ENCODE measurements at regions not wholly inside any gene's neighbourhood (a gene's known extent, or its start where the extent isn't known, plus 50 kb on each side); places are given as distances from the start of the nearest gene placed in this dataset.

GRCh38 chr12:41907550-41907949 lies 237.1 kb downstream of the GXYLT1 start:
- in situ Hi-C loops (cut with MboI): no loop called here
- no peak for ATAC-seq
- TF ChIP-seq EGR1 (IDR thresholded peaks at IDR 0.05; ENCODE audit: borderline replicate concordance in 1 of 2, low read depth in 2 of 2, low read length in 2 of 2) (no peak), PML (IDR thresholded peaks at IDR 0.05; ENCODE audit: low read length) (no peak), SPI1 (IDR thresholded peaks at IDR 0.05; ENCODE audit: borderline replicate concordance, insufficient read depth, low read depth, low read length) (no peak), PRDM15 (CRISPR knock-in tag; IDR thresholded peaks at IDR 0.05) (no peak), KDM1A (IDR thresholded peaks at IDR 0.05; ENCODE audit: borderline replicate concordance) (no peak), EP300 (IDR thresholded peaks at IDR 0.05; ENCODE audit: borderline replicate concordance in 1 of 2, control insufficient read depth in 1 of 2, low read depth in 2 of 2, low read length in 2 of 2) (no peak), TCF12 (IDR thresholded peaks at IDR 0.05; ENCODE audit: low read depth, low read length) (no peak), TARDBP (IDR thresholded peaks at IDR 0.05; ENCODE audit: borderline replicate concordance) (no peak), NFXL1 (IDR thresholded peaks at IDR 0.05; ENCODE audit: borderline replicate concordance) (no peak), WRNIP1 (IDR thresholded peaks at IDR 0.05; ENCODE audit: borderline replicate concordance, low read depth, low read length) (no peak), ATF7 (IDR thresholded peaks at IDR 0.05; ENCODE audit: low read depth) (no peak), SREBF1 (IDR thresholded peaks at IDR 0.05; ENCODE audit: low read length) (no peak), RB1 (IDR thresholded peaks at IDR 0.05; ENCODE audit: borderline replicate concordance) (no peak), MEF2A (IDR thresholded peaks at IDR 0.05; ENCODE audit: insufficient read depth, low read depth, low read length) (no peak)
- TF ChIP-seq, protein P1, sequence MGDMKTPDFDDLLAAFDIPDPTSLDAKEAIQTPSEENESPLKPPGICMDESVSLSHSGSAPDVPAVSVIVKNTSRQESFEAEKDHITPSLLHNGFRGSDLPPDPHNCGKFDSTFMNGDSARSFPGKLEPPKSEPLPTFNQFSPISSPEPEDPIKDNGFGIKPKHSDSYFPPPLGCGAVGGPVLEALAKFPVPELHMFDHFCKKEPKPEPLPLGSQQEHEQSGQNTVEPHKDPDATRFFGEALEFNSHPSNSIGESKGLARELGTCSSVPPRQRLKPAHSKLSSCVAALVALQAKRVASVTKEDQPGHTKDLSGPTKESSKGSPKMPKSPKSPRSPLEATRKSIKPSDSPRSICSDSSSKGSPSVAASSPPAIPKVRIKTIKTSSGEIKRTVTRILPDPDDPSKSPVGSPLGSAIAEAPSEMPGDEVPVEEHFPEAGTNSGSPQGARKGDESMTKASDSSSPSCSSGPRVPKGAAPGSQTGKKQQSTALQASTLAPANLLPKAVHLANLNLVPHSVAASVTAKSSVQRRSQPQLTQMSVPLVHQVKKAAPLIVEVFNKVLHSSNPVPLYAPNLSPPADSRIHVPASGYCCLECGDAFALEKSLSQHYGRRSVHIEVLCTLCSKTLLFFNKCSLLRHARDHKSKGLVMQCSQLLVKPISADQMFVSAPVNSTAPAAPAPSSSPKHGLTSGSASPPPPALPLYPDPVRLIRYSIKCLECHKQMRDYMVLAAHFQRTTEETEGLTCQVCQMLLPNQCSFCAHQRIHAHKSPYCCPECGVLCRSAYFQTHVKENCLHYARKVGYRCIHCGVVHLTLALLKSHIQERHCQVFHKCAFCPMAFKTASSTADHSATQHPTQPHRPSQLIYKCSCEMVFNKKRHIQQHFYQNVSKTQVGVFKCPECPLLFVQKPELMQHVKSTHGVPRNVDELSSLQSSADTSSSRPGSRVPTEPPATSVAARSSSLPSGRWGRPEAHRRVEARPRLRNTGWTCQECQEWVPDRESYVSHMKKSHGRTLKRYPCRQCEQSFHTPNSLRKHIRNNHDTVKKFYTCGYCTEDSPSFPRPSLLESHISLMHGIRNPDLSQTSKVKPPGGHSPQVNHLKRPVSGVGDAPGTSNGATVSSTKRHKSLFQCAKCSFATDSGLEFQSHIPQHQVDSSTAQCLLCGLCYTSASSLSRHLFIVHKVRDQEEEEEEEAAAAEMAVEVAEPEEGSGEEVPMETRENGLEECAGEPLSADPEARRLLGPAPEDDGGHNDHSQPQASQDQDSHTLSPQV (IDR thresholded peaks at IDR 0.05): no peak
- TF ChIP-seq, protein P2, sequence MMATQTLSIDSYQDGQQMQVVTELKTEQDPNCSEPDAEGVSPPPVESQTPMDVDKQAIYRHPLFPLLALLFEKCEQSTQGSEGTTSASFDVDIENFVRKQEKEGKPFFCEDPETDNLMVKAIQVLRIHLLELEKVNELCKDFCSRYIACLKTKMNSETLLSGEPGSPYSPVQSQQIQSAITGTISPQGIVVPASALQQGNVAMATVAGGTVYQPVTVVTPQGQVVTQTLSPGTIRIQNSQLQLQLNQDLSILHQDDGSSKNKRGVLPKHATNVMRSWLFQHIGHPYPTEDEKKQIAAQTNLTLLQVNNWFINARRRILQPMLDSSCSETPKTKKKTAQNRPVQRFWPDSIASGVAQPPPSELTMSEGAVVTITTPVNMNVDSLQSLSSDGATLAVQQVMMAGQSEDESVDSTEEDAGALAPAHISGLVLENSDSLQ (IDR thresholded peaks at IDR 0.05): no peak

More at GRCh38 chr12:41907550-41907949, 237.1 kb downstream of the GXYLT1 start:
- Histone ChIP-seq H3K27me3 (replicated peaks in 1 of 2; ENCODE audit: control insufficient read depth in 2 of 2, insufficient read depth in 2 of 2, low read length in 1 of 2) (no peaks in the 10 kb centered on the region; a peak in 1 of 4 replicates), H3K4me1 (ENCODE audit: control insufficient read depth, insufficient read depth, low read length) (no peaks in the 10 kb centered on the region), H2AFZ (ENCODE audit: control insufficient read depth, low read depth, low read length) (no peak overlapping the region), H3K36me3 (ENCODE audit: control insufficient read depth in 2 of 2, insufficient read depth in 2 of 2, low read length in 1 of 2) (no peaks in the 10 kb centered on the region), H3K4me2 (ENCODE audit: control insufficient read depth, insufficient read depth) (no peak overlapping the region), H4K20me1 (ENCODE audit: control insufficient read depth, insufficient read depth) (no peaks in the 10 kb centered on the region), H3K79me2 (ENCODE audit: control insufficient read depth, insufficient read depth, low read length) (no peaks in the 10 kb centered on the region), H3K27ac (ENCODE audit: control insufficient read depth, insufficient read depth) (no peak overlapping the region), H3K4me3 (no peak overlapping the region), H3K9ac (ENCODE audit: control insufficient read depth, insufficient read depth, low read length) (no peak overlapping the region), H3K9me3 (replicated peaks; ENCODE audit: control insufficient read depth, insufficient read depth, low read length) (no peaks in the 10 kb centered on the region)
- ChIA-PET POLR2A (no interaction called here), SMC1A (ENCODE audit: uncharacterized antibody, unreplicated experiment) (no interaction called here), CTCF (interaction anchor here (1.1 kb wide), 1 partner anchor 303 kb away, joined by 3 read pairs; no protein-coding TSS in a partner anchor), RAD21 (ENCODE audit: unreplicated experiment) (no interaction called here)
- intact Hi-C loops (cut with micrococcal nuclease; ENCODE audit: unreplicated experiment): no loop called here
- FAIRE-seq (no peak), DNase-seq (ENCODE audit: low read depth, low spot score) (no peak)
- BruUV-seq (replicated peaks): no TSS peak

All from GM12878 (cell line).